MM.1S (cell line): ENCODE measurements at regions not wholly inside any gene's neighbourhood (a gene's known extent, or its start where the extent isn't known, plus 50 kb on each side); places are given as distances from the start of the nearest gene placed in this dataset.

Experiments
- DNase-seq: peaks from one replicate; pipeline ENCODE4 v3.0.0-alpha.2; 2015
- H2AFZ ChIP-seq: fragments of 300-600 bp; sonication (generic); 2 replicates; pipeline ENCODE4 v1.6.0; 2016; ENCODE audit warnings: antibody characterized with exemption, low read length
- H3F3A ChIP-seq: fragments of 300-600 bp; sonication (generic); 2 replicates; pipeline ENCODE4 v1.6.1; 2016; ENCODE audit warnings: mild to moderate bottlenecking, antibody characterized with exemption, low read length, moderate library complexity, mixed read lengths; ENCODE audit not compliant: insufficient read depth
- H3K27ac ChIP-seq: fragments of 300-600 bp; sonication (generic); 2 replicates; pipeline ENCODE4 v1.5.1; 2016; ENCODE audit warnings: mild to moderate bottlenecking, low read length
- H3K27me3 ChIP-seq: fragments of 300-600 bp; sonication (generic); replicated peaks from 2 replicates; pipeline ENCODE4 v1.6.0; 2016; ENCODE audit warnings: low read length; ENCODE audit not compliant: insufficient read depth
- H3K36me3 ChIP-seq: fragments of 300-600 bp; sonication (generic); replicated peaks from 2 replicates; pipeline ENCODE4 v1.6.1; 2016; ENCODE audit warnings: mild to moderate bottlenecking, low read length, mixed read lengths; ENCODE audit not compliant: insufficient read depth
- H3K4me1 ChIP-seq: fragments of 300-600 bp; sonication (generic); 2 replicates; pipeline ENCODE4 v1.6.1; 2016; ENCODE audit warnings: low read length, mixed read lengths
- H3K4me2 ChIP-seq: fragments of 300-600 bp; sonication (generic); 2 replicates; pipeline ENCODE4 v1.6.0; 2016; ENCODE audit warnings: low read depth, low read length
- H3K4me3 ChIP-seq: fragments of 300-600 bp; sonication (generic); 2 replicates; pipeline ENCODE4 v1.5.1; 2016; ENCODE audit warnings: low read length, mixed read lengths
- H3K79me2 ChIP-seq: fragments of 300-600 bp; sonication (generic); 2 replicates; pipeline ENCODE4 v1.6.1; 2016; ENCODE audit warnings: mixed run types, low read length, mixed read lengths
- H3K9ac ChIP-seq: fragments of 300-600 bp; sonication (generic); 2 replicates; pipeline ENCODE4 v1.6.1; 2016; ENCODE audit warnings: low read length, mixed read lengths
- H3K9me2 ChIP-seq: fragments of 300-600 bp; sonication (generic); replicated peaks from 2 replicates; pipeline ENCODE4 v1.6.1; 2016; ENCODE audit warnings: mild to moderate bottlenecking, low read length, mixed read lengths; ENCODE audit not compliant: insufficient read depth
- H3K9me3 ChIP-seq: fragments of 300-600 bp; sonication (generic); replicated peaks from 2 replicates; pipeline ENCODE4 v1.6.1; 2016; ENCODE audit warnings: mild to moderate bottlenecking, low read length, mixed read lengths; ENCODE audit not compliant: insufficient read depth
- H4K20me1 ChIP-seq: fragments of 300-600 bp; sonication (generic); 2 replicates; pipeline ENCODE4 v1.6.1; 2016; ENCODE audit warnings: mild to moderate bottlenecking, low read length, moderate library complexity, mixed read lengths; ENCODE audit not compliant: insufficient read depth
- EZH2 ChIP-seq: fragments of 300-600 bp; sonication (generic); optimal IDR thresholded peaks from 2 replicates; pipeline ENCODE3; 2017; ENCODE audit warnings: low read depth, mild to moderate bottlenecking, antibody characterized with exemption, low read length, mixed read lengths
- EZH2phosphoT487 ChIP-seq: fragments of 300-600 bp; sonication (generic); IDR thresholded peaks from 2 replicates; pipeline ENCODE4 v1.6.1; 2018; ENCODE audit warnings: antibody characterized with exemption, low read length
- TF ChIP-seq, protein P1 (sequence below): fragments of 300-600 bp; sonication (generic); IDR thresholded peaks from 2 replicates; pipeline ENCODE4 v1.5.1; 2016; ENCODE audit warnings: antibody characterized with exemption, low read length, mixed read lengths

GRCh38 chr14:82886670-82887069 lies 1353.0 kb upstream of the SEL1L start:
- H2AFZ ChIP-seq: no peak overlapping the region
- H3K9ac ChIP-seq: no peak overlapping the region
- no peak overlapping the region for H3K4me3 ChIP-seq
- no peaks in the 10 kb centered on the region for H3K9me2 ChIP-seq
- no peaks in the 10 kb centered on the region for H3K79me2 ChIP-seq
- H3K27ac ChIP-seq: no peak overlapping the region
- H3K27me3 ChIP-seq: no peaks in the 10 kb centered on the region
- H3K4me2 ChIP-seq: no peak overlapping the region
- H3K4me1 ChIP-seq: no peaks in the 10 kb centered on the region
- no peaks in the 10 kb centered on the region for H4K20me1 ChIP-seq
- no peaks in the 10 kb centered on the region for H3K9me3 ChIP-seq
- TF ChIP-seq EZH2 (no peak), EZH2phosphoT487 (no peak)
- TF ChIP-seq, protein P1, sequence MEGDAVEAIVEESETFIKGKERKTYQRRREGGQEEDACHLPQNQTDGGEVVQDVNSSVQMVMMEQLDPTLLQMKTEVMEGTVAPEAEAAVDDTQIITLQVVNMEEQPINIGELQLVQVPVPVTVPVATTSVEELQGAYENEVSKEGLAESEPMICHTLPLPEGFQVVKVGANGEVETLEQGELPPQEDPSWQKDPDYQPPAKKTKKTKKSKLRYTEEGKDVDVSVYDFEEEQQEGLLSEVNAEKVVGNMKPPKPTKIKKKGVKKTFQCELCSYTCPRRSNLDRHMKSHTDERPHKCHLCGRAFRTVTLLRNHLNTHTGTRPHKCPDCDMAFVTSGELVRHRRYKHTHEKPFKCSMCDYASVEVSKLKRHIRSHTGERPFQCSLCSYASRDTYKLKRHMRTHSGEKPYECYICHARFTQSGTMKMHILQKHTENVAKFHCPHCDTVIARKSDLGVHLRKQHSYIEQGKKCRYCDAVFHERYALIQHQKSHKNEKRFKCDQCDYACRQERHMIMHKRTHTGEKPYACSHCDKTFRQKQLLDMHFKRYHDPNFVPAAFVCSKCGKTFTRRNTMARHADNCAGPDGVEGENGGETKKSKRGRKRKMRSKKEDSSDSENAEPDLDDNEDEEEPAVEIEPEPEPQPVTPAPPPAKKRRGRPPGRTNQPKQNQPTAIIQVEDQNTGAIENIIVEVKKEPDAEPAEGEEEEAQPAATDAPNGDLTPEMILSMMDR: no peak
- H3F3A ChIP-seq: no peaks in the 10 kb centered on the region
- no peaks in the 10 kb centered on the region for H3K36me3 ChIP-seq
- no peak for DNase-seq

- Histone ChIP-seq H3K4me3 (no peak overlapping the region), H3K9me3 (no peaks in the 10 kb centered on the region), H3K27me3 (no peaks in the 10 kb centered on the region), H3K79me2 (no peaks in the 10 kb centered on the region), H3K9me2 (no peaks in the 10 kb centered on the region), H3K27ac (no peak overlapping the region), H3K4me1 (no peaks in the 10 kb centered on the region), H2AFZ (no peak overlapping the region), H4K20me1 (no peaks in the 10 kb centered on the region), H3F3A (no peaks in the 10 kb centered on the region), H3K36me3 (no peaks in the 10 kb centered on the region), H3K9ac (no peak overlapping the region), H3K4me2 (no peak overlapping the region)
- TF ChIP-seq EZH2phosphoT487 (no peak), EZH2 (no peak)
- TF ChIP-seq, protein P1: no peak
- no peak for DNase-seq
Observed at GRCh38 chr14:82889701-82890100, 1356.0 kb upstream of the SEL1L start.

DNA sequence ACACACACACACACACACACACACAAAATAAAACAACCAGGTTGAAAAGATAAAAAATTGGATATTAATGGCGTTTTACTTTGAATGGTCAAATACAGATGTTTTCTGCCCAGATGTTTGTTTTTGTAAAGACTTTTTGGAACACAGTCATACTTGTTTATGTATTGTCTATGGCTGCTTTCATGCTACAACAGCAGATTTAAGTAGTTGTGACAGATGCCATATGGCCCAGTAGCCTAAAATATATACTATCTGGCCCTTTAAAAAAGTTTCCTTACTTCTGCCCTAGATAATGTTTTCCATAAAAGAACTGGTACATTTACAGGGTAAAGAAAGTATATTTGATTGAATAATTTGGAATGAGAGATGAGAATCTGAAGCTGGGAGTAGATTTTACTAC lies 1362.8 kb upstream of the SEL1L start:
- Histone ChIP-seq H3K4me1 (no peaks in the 10 kb centered on the region), H3K9ac (no peak overlapping the region), H3K4me3 (no peak overlapping the region), H3K79me2 (no peaks in the 10 kb centered on the region), H2AFZ (no peak overlapping the region), H3K9me2 (no peaks in the 10 kb centered on the region), H3K4me2 (no peak overlapping the region), H3K36me3 (no peaks in the 10 kb centered on the region), H3K27ac (no peak overlapping the region), H4K20me1 (no peaks in the 10 kb centered on the region), H3K9me3 (no peaks in the 10 kb centered on the region), H3F3A (no peaks in the 10 kb centered on the region), H3K27me3 (no peaks in the 10 kb centered on the region)
- no peak for DNase-seq
- TF ChIP-seq EZH2 (no peak), EZH2phosphoT487 (no peak)
- TF ChIP-seq, protein P1: no peak
